GM21528 (cell line): ENCODE measurements at regions not wholly inside any gene's neighbourhood (a gene's known extent, or its start where the extent isn't known, plus 50 kb on each side); places are given as distances from the start of the nearest gene placed in this dataset.

ENCODE experiments used
- ATAC-seq: cut with Tn5 transposase; IDR thresholded peaks from one replicate; pipeline ENCODE4 v1.9.1; 2021; ENCODE audit warnings: mild to moderate bottlenecking, moderate library complexity; ENCODE audit not compliant: unreplicated experiment, low FRiP score

GRCh38 chr4:24126776-24127175, 236.9 kb upstream of the PPARGC1A start:
- ATAC-seq: no peak

- ATAC-seq: no peak
Observed at GRCh38 chr4:24121395-24122175, 231.7 kb upstream of the PPARGC1A start.

- ATAC-seq: no peak
Observed at GRCh38 chr4:24117975-24118374, 228.1 kb upstream of the PPARGC1A start.

GRCh38 chr4:24116107-24116506, 226.3 kb upstream of the PPARGC1A start:
- no peak for ATAC-seq

GRCh38 chr4:24114919-24115500, 225.2 kb upstream of the PPARGC1A start:
- ATAC-seq: no peak

GRCh38 chr4:24114444-24114843, 224.6 kb upstream of the PPARGC1A start:
- no peak for ATAC-seq

GRCh38 chr4:24112466-24112865, 222.6 kb upstream of the PPARGC1A start:
- no peak for ATAC-seq

GRCh38 chr4:24108567-24108966, 218.7 kb upstream of the PPARGC1A start:
- ATAC-seq: no peak

- ATAC-seq: no peak
Observed at GRCh38 chr4:24105327-24106038, 215.6 kb upstream of the PPARGC1A start.

- ATAC-seq: no peak
Observed at GRCh38 chr4:24104158-24104565, 214.3 kb upstream of the PPARGC1A start.

GRCh38 chr4:24103434-24104157, 213.7 kb upstream of the PPARGC1A start:
- ATAC-seq: no peak

- no peak for ATAC-seq
Observed at GRCh38 chr4:24102621-24103020, 212.8 kb upstream of the PPARGC1A start.

GRCh38 chr4:24096603-24097002, 206.8 kb upstream of the PPARGC1A start:
- no peak for ATAC-seq

GRCh38 chr4:24094726-24095125, 204.9 kb upstream of the PPARGC1A start:
- no peak for ATAC-seq

- no peak for ATAC-seq
Observed at GRCh38 chr4:24093446-24093845, 203.6 kb upstream of the PPARGC1A start.

- no peak for ATAC-seq
Observed at GRCh38 chr4:24091639-24092233, 201.9 kb upstream of the PPARGC1A start.

- ATAC-seq: no peak
Observed at GRCh38 chr4:24089851-24090534, 200.1 kb upstream of the PPARGC1A start.

- ATAC-seq: no peak
Observed at GRCh38 chr4:24080871-24081270, 191.0 kb upstream of the PPARGC1A start.

GRCh38 chr4:24078347-24078962, 188.6 kb upstream of the PPARGC1A start:
- no peak for ATAC-seq

GRCh38 chr4:24076811-24077210, 187.0 kb upstream of the PPARGC1A start:
- ATAC-seq: no peak
